ENCODE measurements at regions not wholly inside any gene's neighbourhood (a gene's known extent, or its start where the extent isn't known, plus 50 kb on each side); places are given as distances from the start of the nearest gene placed in this dataset.

GRCh38 chr13:73177017-73177416 is 118.2 kb downstream of the KLF5 start:
- WGBS, 3 donors, result 72 to 83% (median 75%) methylated on average over 1 of the region's 1 CpG
- H3K36me3 ChIP-seq (ENCODE audit: control insufficient read depth in 3 of 3, insufficient read depth in 2 of 3, low read depth in 1 of 3, low read length in 3 of 3), result no peaks in the 10 kb centered on the region

GRCh38 chr13:73174521-73175010 is 115.8 kb downstream of the KLF5 start:
- Histone ChIP-seq H3K4me1 (ENCODE audit: control insufficient read depth in 3 of 3, insufficient read depth in 2 of 3, low read depth in 1 of 3, low read length in 2 of 3) (peaks cover 2 to 43% (median 5%) of the 10 kb centered on the region in 3 donors), H3K27ac (ENCODE audit: low read depth in 1 of 3, low read length in 2 of 3) (no peak overlapping the region), H3K27me3 (ENCODE audit: control insufficient read depth in 3 of 3, insufficient read depth in 3 of 3, low read length in 3 of 3) (no peaks in the 10 kb centered on the region), H3K4me3 (ENCODE audit: low read depth in 1 of 3, low read length in 3 of 3) (no peak overlapping the region), H3K9me3 (ENCODE audit: control insufficient read depth in 2 of 2, insufficient read depth in 1 of 2, low read depth in 1 of 2, low read length in 1 of 2) (no peaks in the 10 kb centered on the region), H3K36me3 (ENCODE audit: control insufficient read depth in 3 of 3, insufficient read depth in 2 of 3, low read depth in 1 of 3, low read length in 3 of 3) (no peaks in the 10 kb centered on the region)
- FAIRE-seq (no peak), DNase-seq (no peak)

More at GRCh38 chr13:73177017-73177416, 118.2 kb downstream of the KLF5 start:
- no peaks in the 10 kb centered on the region for H3K27me3 ChIP-seq (ENCODE audit: control insufficient read depth in 3 of 3, insufficient read depth in 3 of 3, low read length in 3 of 3)
- no peak for FAIRE-seq
- no peak for DNase-seq
- H3K9me3 ChIP-seq (ENCODE audit: control insufficient read depth in 2 of 2, insufficient read depth in 1 of 2, low read depth in 1 of 2, low read length in 1 of 2), result no peaks in the 10 kb centered on the region
- H3K4me3 ChIP-seq (ENCODE audit: low read depth in 1 of 3, low read length in 3 of 3), result no peak overlapping the region
- peaks cover 2 to 23% (median 5%) of the 10 kb centered on the region in 3 donors for H3K4me1 ChIP-seq (ENCODE audit: control insufficient read depth in 3 of 3, insufficient read depth in 2 of 3, low read depth in 1 of 3, low read length in 2 of 3)
- no peak overlapping the region for H3K27ac ChIP-seq (ENCODE audit: low read depth in 1 of 3, low read length in 2 of 3)

GRCh38 chr13:73173279-73173811 is 114.5 kb downstream of the KLF5 start:
- peak in 1 of 2 donors; percentile 59 for DNase-seq
- peaks cover 5 to 50% (median 7%) of the 10 kb centered on the region in 3 donors for H3K4me1 ChIP-seq (ENCODE audit: control insufficient read depth in 3 of 3, insufficient read depth in 2 of 3, low read depth in 1 of 3, low read length in 2 of 3)
- no peaks in the 10 kb centered on the region for H3K27me3 ChIP-seq (ENCODE audit: control insufficient read depth in 3 of 3, insufficient read depth in 3 of 3, low read length in 3 of 3)
- 53 to 76% (median 66%) methylated on average over 3 of the region's 3 CpGs for WGBS, 3 donors
- no peaks in the 10 kb centered on the region for H3K9me3 ChIP-seq (ENCODE audit: control insufficient read depth in 2 of 2, insufficient read depth in 1 of 2, low read depth in 1 of 2, low read length in 1 of 2)
- H3K36me3 ChIP-seq (ENCODE audit: control insufficient read depth in 3 of 3, insufficient read depth in 2 of 3, low read depth in 1 of 3, low read length in 3 of 3), result no peaks in the 10 kb centered on the region
- H3K4me3 ChIP-seq (ENCODE audit: low read depth in 1 of 3, low read length in 3 of 3), result no peak overlapping the region
- H3K27ac ChIP-seq (ENCODE audit: low read depth in 1 of 3, low read length in 2 of 3), result peak overlapping the region in 1 of 3 donors; percentile 80
- no peak for FAIRE-seq

GRCh38 chr13:73171926-73172325 is 113.1 kb downstream of the KLF5 start:
- DNase-seq (peak in 1 of 2 donors; percentile 59), FAIRE-seq (no peak)
- Histone ChIP-seq H3K27ac (ENCODE audit: low read depth in 1 of 3, low read length in 2 of 3) (peak overlapping the region; percentile 16 to 80 (median 59)), H3K4me1 (ENCODE audit: control insufficient read depth in 3 of 3, insufficient read depth in 2 of 3, low read depth in 1 of 3, low read length in 2 of 3) (peaks cover 5 to 54% (median 9%) of the 10 kb centered on the region in 3 donors), H3K27me3 (ENCODE audit: control insufficient read depth in 3 of 3, insufficient read depth in 3 of 3, low read length in 3 of 3) (no peaks in the 10 kb centered on the region), H3K9me3 (ENCODE audit: control insufficient read depth in 2 of 2, insufficient read depth in 1 of 2, low read depth in 1 of 2, low read length in 1 of 2) (no peaks in the 10 kb centered on the region), H3K36me3 (ENCODE audit: control insufficient read depth in 3 of 3, insufficient read depth in 2 of 3, low read depth in 1 of 3, low read length in 3 of 3) (no peaks in the 10 kb centered on the region), H3K4me3 (ENCODE audit: low read depth in 1 of 3, low read length in 3 of 3) (no peak overlapping the region)
- 41 to 59% (median 54%) methylated on average over 5 of the region's 5 CpGs for WGBS, 3 donors

- Histone ChIP-seq H3K27ac (ENCODE audit: low read depth in 1 of 3, low read length in 2 of 3) (peak overlapping the region in 2 of 3 donors; percentile 20 to 93), H3K4me3 (ENCODE audit: low read depth in 1 of 3, low read length in 3 of 3) (no peak overlapping the region), H3K4me1 (ENCODE audit: control insufficient read depth in 3 of 3, insufficient read depth in 2 of 3, low read depth in 1 of 3, low read length in 2 of 3) (peaks cover 5 to 56% (median 9%) of the 10 kb centered on the region in 3 donors), H3K27me3 (ENCODE audit: control insufficient read depth in 3 of 3, insufficient read depth in 3 of 3, low read length in 3 of 3) (no peaks in the 10 kb centered on the region), H3K9me3 (ENCODE audit: control insufficient read depth in 2 of 2, insufficient read depth in 1 of 2, low read depth in 1 of 2, low read length in 1 of 2) (no peaks in the 10 kb centered on the region), H3K36me3 (ENCODE audit: control insufficient read depth in 3 of 3, insufficient read depth in 2 of 3, low read depth in 1 of 3, low read length in 3 of 3) (no peaks in the 10 kb centered on the region)
- peak; percentile 93 to 94 for DNase-seq
- 12 to 62% (median 39%) methylated on average over 5 of the region's 5 CpGs for WGBS, 3 donors
- peak; percentile 82 for FAIRE-seq
Observed at GRCh38 chr13:73171271-73171682, 112.5 kb downstream of the KLF5 start.

GRCh38 chr13:73169971-73170370 is 111.2 kb downstream of the KLF5 start:
- FAIRE-seq, result no peak
- peaks cover 5 to 56% (median 9%) of the 10 kb centered on the region in 3 donors for H3K4me1 ChIP-seq (ENCODE audit: control insufficient read depth in 3 of 3, insufficient read depth in 2 of 3, low read depth in 1 of 3, low read length in 2 of 3)

GRCh38 chr13:73168953-73169401 is 110.2 kb downstream of the KLF5 start:
- DNase-seq, result peak in 1 of 2 donors; percentile 42
- peaks cover 5 to 56% (median 9%) of the 10 kb centered on the region in 3 donors for H3K4me1 ChIP-seq (ENCODE audit: control insufficient read depth in 3 of 3, insufficient read depth in 2 of 3, low read depth in 1 of 3, low read length in 2 of 3)
- H3K27ac ChIP-seq (ENCODE audit: low read depth in 1 of 3, low read length in 2 of 3), result peak overlapping the region; percentile 49 to 93 (median 51)
- no peaks in the 10 kb centered on the region for H3K9me3 ChIP-seq (ENCODE audit: control insufficient read depth in 2 of 2, insufficient read depth in 1 of 2, low read depth in 1 of 2, low read length in 1 of 2)
- no peaks in the 10 kb centered on the region for H3K27me3 ChIP-seq (ENCODE audit: control insufficient read depth in 3 of 3, insufficient read depth in 3 of 3, low read length in 3 of 3)
- H3K4me3 ChIP-seq (ENCODE audit: low read depth in 1 of 3, low read length in 3 of 3), result no peak overlapping the region
- FAIRE-seq, result no peak
- WGBS, 3 donors, result 54 to 73% (median 68%) methylated on average over 8 of the region's 8 CpGs
- H3K36me3 ChIP-seq (ENCODE audit: control insufficient read depth in 3 of 3, insufficient read depth in 2 of 3, low read depth in 1 of 3, low read length in 3 of 3), result no peaks in the 10 kb centered on the region

More at GRCh38 chr13:73169971-73170370, 111.2 kb downstream of the KLF5 start:
- Histone ChIP-seq H3K4me3 (ENCODE audit: low read depth in 1 of 3, low read length in 3 of 3) (no peak overlapping the region), H3K9me3 (ENCODE audit: control insufficient read depth in 2 of 2, insufficient read depth in 1 of 2, low read depth in 1 of 2, low read length in 1 of 2) (no peaks in the 10 kb centered on the region), H3K27ac (ENCODE audit: low read depth in 1 of 3, low read length in 2 of 3) (peak overlapping the region; percentile 6 to 93 (median 82)), H3K27me3 (ENCODE audit: control insufficient read depth in 3 of 3, insufficient read depth in 3 of 3, low read length in 3 of 3) (no peaks in the 10 kb centered on the region), H3K36me3 (ENCODE audit: control insufficient read depth in 3 of 3, insufficient read depth in 2 of 3, low read depth in 1 of 3, low read length in 3 of 3) (no peaks in the 10 kb centered on the region)
- DNase-seq, result peak in 1 of 2 donors; percentile 48
- WGBS, 3 donors, result 6 to 22% (median 12%) methylated on average over 2 of the region's 2 CpGs

GRCh38 chr13:73168226-73168952 is 109.6 kb downstream of the KLF5 start:
- no peaks in the 10 kb centered on the region for H3K36me3 ChIP-seq (ENCODE audit: control insufficient read depth in 3 of 3, insufficient read depth in 2 of 3, low read depth in 1 of 3, low read length in 3 of 3)
- FAIRE-seq (no peak), DNase-seq (peak; percentile 28 to 37)
- H3K27me3 ChIP-seq (ENCODE audit: control insufficient read depth in 3 of 3, insufficient read depth in 3 of 3, low read length in 3 of 3), result no peaks in the 10 kb centered on the region
- H3K27ac ChIP-seq (ENCODE audit: low read depth in 1 of 3, low read length in 2 of 3), result peak overlapping the region; percentile 10 to 93 (median 32)
- peaks cover 5 to 50% (median 9%) of the 10 kb centered on the region in 3 donors for H3K4me1 ChIP-seq (ENCODE audit: control insufficient read depth in 3 of 3, insufficient read depth in 2 of 3, low read depth in 1 of 3, low read length in 2 of 3)
- WGBS, 3 donors, result 54 to 58% (median 55%) methylated on average over 1 of the region's 1 CpG
- no peak overlapping the region for H3K4me3 ChIP-seq (ENCODE audit: low read depth in 1 of 3, low read length in 3 of 3)
- no peaks in the 10 kb centered on the region for H3K9me3 ChIP-seq (ENCODE audit: control insufficient read depth in 2 of 2, insufficient read depth in 1 of 2, low read depth in 1 of 2, low read length in 1 of 2)

All from small intestine (tissue), 7 donors.